ENCODE measurements at regions not wholly inside any gene's neighbourhood (a gene's known extent, or its start where the extent isn't known, plus 50 kb on each side); places are given as distances from the start of the nearest gene placed in this dataset.

GRCh38 chr6:53744321-53744720, 50.5 kb upstream of the LRRC1 start:
- Histone ChIP-seq H3K4me1 (ENCODE audit: control insufficient read depth, insufficient read depth, low read length) (no peaks in the 10 kb centered on the region), H3K27me3 (ENCODE audit: control insufficient read depth, insufficient read depth, low read length) (no peaks in the 10 kb centered on the region), H3K36me3 (ENCODE audit: control insufficient read depth, insufficient read depth, low read length) (no peaks in the 10 kb centered on the region), H3K9ac (ENCODE audit: low read length) (no peak overlapping the region), H3K4me3 (ENCODE audit: low read length) (no peak overlapping the region), H3K9me3 (ENCODE audit: control insufficient read depth, low read length) (no peaks in the 10 kb centered on the region)

GRCh38 chr6:53741034-53741823, 53.6 kb upstream of the LRRC1 start:
- H3K27me3 ChIP-seq (ENCODE audit: control insufficient read depth, insufficient read depth, low read length), result no peaks in the 10 kb centered on the region

GRCh38 chr6:53737746-53738145, 57.1 kb upstream of the LRRC1 start:
- Histone ChIP-seq H3K9ac (ENCODE audit: low read length) (no peak overlapping the region), H3K4me1 (ENCODE audit: control insufficient read depth, insufficient read depth, low read length) (peaks cover 11% of the 10 kb centered on the region), H3K9me3 (ENCODE audit: control insufficient read depth, low read length) (no peaks in the 10 kb centered on the region), H3K36me3 (ENCODE audit: control insufficient read depth, insufficient read depth, low read length) (no peaks in the 10 kb centered on the region), H3K4me3 (ENCODE audit: low read length) (no peak overlapping the region), H3K27me3 (ENCODE audit: control insufficient read depth, insufficient read depth, low read length) (no peaks in the 10 kb centered on the region)

More at GRCh38 chr6:53741034-53741823, 53.6 kb upstream of the LRRC1 start:
- H3K9me3 ChIP-seq (ENCODE audit: control insufficient read depth, low read length), result no peaks in the 10 kb centered on the region
- H3K9ac ChIP-seq (ENCODE audit: low read length), result no peak overlapping the region
- H3K36me3 ChIP-seq (ENCODE audit: control insufficient read depth, insufficient read depth, low read length), result no peaks in the 10 kb centered on the region
- H3K4me1 ChIP-seq (ENCODE audit: control insufficient read depth, insufficient read depth, low read length), result no peaks in the 10 kb centered on the region
- no peak overlapping the region for H3K4me3 ChIP-seq (ENCODE audit: low read length)

- no peaks in the 10 kb centered on the region for H3K36me3 ChIP-seq (ENCODE audit: control insufficient read depth, insufficient read depth, low read length)
- peaks cover 11% of the 10 kb centered on the region for H3K4me1 ChIP-seq (ENCODE audit: control insufficient read depth, insufficient read depth, low read length)
- H3K27me3 ChIP-seq (ENCODE audit: control insufficient read depth, insufficient read depth, low read length), result no peaks in the 10 kb centered on the region
- H3K4me3 ChIP-seq (ENCODE audit: low read length), result no peak overlapping the region
- H3K9me3 ChIP-seq (ENCODE audit: control insufficient read depth, low read length), result no peaks in the 10 kb centered on the region
- H3K9ac ChIP-seq (ENCODE audit: low read length), result no peak overlapping the region
These were observed 58.9 kb upstream of the LRRC1 start for GRCh38 chr6:53735896-53736295.

GRCh38 chr6:53734473-53735299, 60.1 kb upstream of the LRRC1 start:
- Histone ChIP-seq H3K27me3 (ENCODE audit: control insufficient read depth, insufficient read depth, low read length) (no peaks in the 10 kb centered on the region), H3K36me3 (ENCODE audit: control insufficient read depth, insufficient read depth, low read length) (no peaks in the 10 kb centered on the region), H3K4me1 (ENCODE audit: control insufficient read depth, insufficient read depth, low read length) (peaks cover 11% of the 10 kb centered on the region), H3K9ac (ENCODE audit: low read length) (peak overlapping the region; percentile 14), H3K9me3 (ENCODE audit: control insufficient read depth, low read length) (no peaks in the 10 kb centered on the region), H3K4me3 (ENCODE audit: low read length) (no peak overlapping the region)

- H3K9me3 ChIP-seq (ENCODE audit: control insufficient read depth, low read length), result no peaks in the 10 kb centered on the region
- no peak overlapping the region for H3K9ac ChIP-seq (ENCODE audit: low read length)
- peaks cover 11% of the 10 kb centered on the region for H3K4me1 ChIP-seq (ENCODE audit: control insufficient read depth, insufficient read depth, low read length)
- no peaks in the 10 kb centered on the region for H3K36me3 ChIP-seq (ENCODE audit: control insufficient read depth, insufficient read depth, low read length)
- H3K27me3 ChIP-seq (ENCODE audit: control insufficient read depth, insufficient read depth, low read length), result no peaks in the 10 kb centered on the region
- H3K4me3 ChIP-seq (ENCODE audit: low read length), result no peak overlapping the region
These were observed 62.8 kb upstream of the LRRC1 start for GRCh38 chr6:53731866-53732636.

GRCh38 chr6:53730767-53731166, 64.0 kb upstream of the LRRC1 start:
- H3K9me3 ChIP-seq (ENCODE audit: control insufficient read depth, low read length), result no peaks in the 10 kb centered on the region
- peaks cover 15% of the 10 kb centered on the region for H3K4me1 ChIP-seq (ENCODE audit: control insufficient read depth, insufficient read depth, low read length)
- H3K36me3 ChIP-seq (ENCODE audit: control insufficient read depth, insufficient read depth, low read length), result no peaks in the 10 kb centered on the region
- H3K9ac ChIP-seq (ENCODE audit: low read length), result no peak overlapping the region
- H3K4me3 ChIP-seq (ENCODE audit: low read length), result no peak overlapping the region
- H3K27me3 ChIP-seq (ENCODE audit: control insufficient read depth, insufficient read depth, low read length), result no peaks in the 10 kb centered on the region

GRCh38 chr6:53728570-53729194, 63.1 kb upstream of the KLHL31 start:
- Histone ChIP-seq H3K27me3 (ENCODE audit: control insufficient read depth, insufficient read depth, low read length) (no peaks in the 10 kb centered on the region), H3K9me3 (ENCODE audit: control insufficient read depth, low read length) (no peaks in the 10 kb centered on the region), H3K36me3 (ENCODE audit: control insufficient read depth, insufficient read depth, low read length) (no peaks in the 10 kb centered on the region), H3K4me3 (ENCODE audit: low read length) (no peak overlapping the region), H3K4me1 (ENCODE audit: control insufficient read depth, insufficient read depth, low read length) (peaks cover 5% of the 10 kb centered on the region), H3K9ac (ENCODE audit: low read length) (no peak overlapping the region)

- Histone ChIP-seq H3K36me3 (ENCODE audit: control insufficient read depth, insufficient read depth, low read length) (no peaks in the 10 kb centered on the region), H3K9ac (ENCODE audit: low read length) (no peak overlapping the region), H3K4me1 (ENCODE audit: control insufficient read depth, insufficient read depth, low read length) (peaks cover 10% of the 10 kb centered on the region), H3K9me3 (ENCODE audit: control insufficient read depth, low read length) (no peaks in the 10 kb centered on the region), H3K27me3 (ENCODE audit: control insufficient read depth, insufficient read depth, low read length) (no peaks in the 10 kb centered on the region), H3K4me3 (ENCODE audit: low read length) (no peak overlapping the region)
These were observed 62.2 kb upstream of the KLHL31 start for GRCh38 chr6:53727748-53728147.

GRCh38 chr6:53725791-53726575, 60.4 kb upstream of the KLHL31 start:
- H3K4me1 ChIP-seq (ENCODE audit: control insufficient read depth, insufficient read depth, low read length), result peaks cover 10% of the 10 kb centered on the region
- H3K36me3 ChIP-seq (ENCODE audit: control insufficient read depth, insufficient read depth, low read length), result no peaks in the 10 kb centered on the region
- H3K9ac ChIP-seq (ENCODE audit: low read length), result no peak overlapping the region
- H3K4me3 ChIP-seq (ENCODE audit: low read length), result no peak overlapping the region
- H3K27me3 ChIP-seq (ENCODE audit: control insufficient read depth, insufficient read depth, low read length), result no peaks in the 10 kb centered on the region
- no peaks in the 10 kb centered on the region for H3K9me3 ChIP-seq (ENCODE audit: control insufficient read depth, low read length)

- peaks cover 10% of the 10 kb centered on the region for H3K4me1 ChIP-seq (ENCODE audit: control insufficient read depth, insufficient read depth, low read length)
- H3K9me3 ChIP-seq (ENCODE audit: control insufficient read depth, low read length), result no peaks in the 10 kb centered on the region
- no peak overlapping the region for H3K9ac ChIP-seq (ENCODE audit: low read length)
- H3K36me3 ChIP-seq (ENCODE audit: control insufficient read depth, insufficient read depth, low read length), result no peaks in the 10 kb centered on the region
- H3K27me3 ChIP-seq (ENCODE audit: control insufficient read depth, insufficient read depth, low read length), result no peaks in the 10 kb centered on the region
- H3K4me3 ChIP-seq (ENCODE audit: low read length), result no peak overlapping the region
These were observed 58.9 kb upstream of the KLHL31 start for GRCh38 chr6:53724501-53724900.

All from mucosa of stomach (tissue), 1 donor.